Endothelial cell of umbilical vein (primary cell): ENCODE measurements at regions not wholly inside any gene's neighbourhood (a gene's known extent, or its start where the extent isn't known, plus 50 kb on each side); places are given as distances from the start of the nearest gene placed in this dataset.

Experiments used
- BruUV-seq: library from RNA; stranded (reverse); fragments of 400-500 nt; replicated peaks from 2 replicates; lab custom pipeline; 2021; lab: Mats Ljungman, UMichigan
- CTCF ChIA-PET: fragments of 300-600, 350-600 bp; sonication (Branson Sonifier 250); formaldehyde crosslinking; loops from one replicate; lab custom pipeline; 2021; ENCODE audit warnings: antibody characterized with exemption, inconsistent platforms; lab: Charles Lee
- POLR2A ChIA-PET: fragments of 300-600, 350-600 bp; sonication (Branson Sonifier 250); formaldehyde crosslinking; loops from one replicate; lab custom pipeline; 2021; ENCODE audit warnings: antibody characterized with exemption, inconsistent platforms; lab: Charles Lee
- DNase-seq: peaks from one replicate; pipeline ENCODE4 v3.0.0-alpha.2; 2011; ENCODE audit warnings: low read depth, low spot score
- FAIRE-seq: peaks from 2 replicates; lab custom pipeline; 2011; peaks lifted over from hg19 to GRCh38; lab: Jason Lieb, UNC
- H2AFZ ChIP-seq: 2 replicates; pipeline ENCODE4 v1.6.0; 2012; ENCODE audit warnings: low read depth, low read length, control low read depth, inconsistent platforms
- H3K27ac ChIP-seq: 2 replicates; pipeline ENCODE4 v1.5.1; 2011; ENCODE audit warnings: low read depth, mild to moderate bottlenecking, control low read depth, low read length, moderate library complexity; ENCODE audit not compliant: insufficient read depth
- H3K27me3 ChIP-seq, 2 experiments: 2 replicates each; pipeline versions ENCODE4 v1.6.0 to v1.6.1; 2011; ENCODE audit warnings: low read length in 2 of 2, mixed read lengths in 1 of 2; ENCODE audit not compliant: control insufficient read depth in 2 of 2, insufficient read depth in 2 of 2
- H3K36me3 ChIP-seq, 2 experiments: 2 replicates in 1 of 2; 3 replicates in 1 of 2; pipeline ENCODE4 v1.5.1; 2011; ENCODE audit warnings: low read length in 2 of 2, mild to moderate bottlenecking in 1 of 2, moderate library complexity in 1 of 2; ENCODE audit not compliant: control insufficient read depth in 2 of 2, insufficient read depth in 2 of 2; ENCODE audit errors: extremely low read depth in 1 of 2
- H3K4me1 ChIP-seq: 3 replicates; pipeline ENCODE4 v1.5.1; 2011; ENCODE audit warnings: mild to moderate bottlenecking, low read length; ENCODE audit not compliant: control insufficient read depth, insufficient read depth; ENCODE audit errors: extremely low read depth
- H3K4me2 ChIP-seq: 2 replicates; pipeline ENCODE4 v1.6.1; 2011; ENCODE audit warnings: low read length, control low read depth, mixed read lengths; ENCODE audit not compliant: insufficient read depth
- H3K4me3 ChIP-seq, 3 experiments: fragments of 200-600 bp in 1 of 3; sonication (generic), shearing (Covaris generic) in 1 of 3; replicated peaks in 1 of 3; 2 replicates each; pipeline ENCODE4 v1.5.1; 2011 to 2016; ENCODE audit warnings: control low read depth in 3 of 3, low read length in 3 of 3, mild to moderate bottlenecking in 2 of 3, inconsistent platforms in 1 of 3, low read depth in 1 of 3, moderate library complexity in 1 of 3; ENCODE audit not compliant: insufficient read depth in 1 of 3
- H3K79me2 ChIP-seq: 2 replicates; pipeline ENCODE4 v1.6.0; 2012; ENCODE audit warnings: low read length, inconsistent platforms; ENCODE audit not compliant: control insufficient read depth, insufficient read depth
- H3K9ac ChIP-seq: replicated peaks from 2 replicates; pipeline ENCODE3; 2011; ENCODE audit warnings: low read length, control low read depth; ENCODE audit not compliant: insufficient read depth; ENCODE audit errors: extremely low read depth
- H3K9me1 ChIP-seq: replicated peaks from 3 replicates; pipeline ENCODE4 v1.6.0; 2011; ENCODE audit warnings: mild to moderate bottlenecking, low read length; ENCODE audit not compliant: control insufficient read depth, insufficient read depth; ENCODE audit errors: extremely low read depth
- H3K9me3 ChIP-seq: replicated peaks from 2 replicates; pipeline ENCODE4 v1.5.1; 2012; ENCODE audit warnings: low read length, inconsistent platforms; ENCODE audit not compliant: control insufficient read depth, insufficient read depth
- H4K20me1 ChIP-seq: replicated peaks from 2 replicates; pipeline ENCODE3; 2011; ENCODE audit warnings: mild to moderate bottlenecking, low read length; ENCODE audit not compliant: control insufficient read depth, insufficient read depth; ENCODE audit errors: extremely low read depth
- CTCF ChIP-seq, 2 donors: IDR thresholded peaks; 1 replicate in 1 of 2; 2 replicates in 1 of 2; pipeline ENCODE4 v1.5.1; 2011; ENCODE audit warnings: low read length in 2 of 2, mild to moderate bottlenecking in 2 of 2, moderate library complexity in 2 of 2, control low read depth in 1 of 2, inconsistent platforms in 1 of 2, low read depth in 1 of 2; ENCODE audit not compliant: insufficient read depth in 1 of 2; ENCODE audit errors: extremely low read depth in 1 of 2
- EZH2 ChIP-seq: IDR thresholded peaks from 2 replicates; pipeline ENCODE4 v1.6.1; 2012; ENCODE audit warnings: borderline replicate concordance, low read depth, mild to moderate bottlenecking, moderate library complexity, low read length, inconsistent platforms; ENCODE audit not compliant: severe bottlenecking
- FOS ChIP-seq: IDR thresholded peaks from 2 replicates; pipeline ENCODE4 v1.6.1; 2011; ENCODE audit warnings: mild to moderate bottlenecking, low read length, moderate library complexity, borderline replicate concordance; ENCODE audit not compliant: insufficient read depth
- GATA2 ChIP-seq: IDR thresholded peaks from 2 replicates; pipeline ENCODE4 v1.7.0; 2011; ENCODE audit warnings: low read depth, mild to moderate bottlenecking, moderate library complexity, mixed read lengths, low read length; ENCODE audit not compliant: insufficient read length, insufficient read depth
- JUN ChIP-seq: IDR thresholded peaks from 2 replicates; pipeline ENCODE4 v1.6.1; 2011; ENCODE audit warnings: borderline replicate concordance, low read depth; ENCODE audit not compliant: insufficient read length, insufficient read depth
- MAX ChIP-seq: IDR thresholded peaks from 2 replicates; pipeline ENCODE4 v1.6.1; 2011; ENCODE audit not compliant: insufficient read depth, insufficient read length
- MYC ChIP-seq: IDR thresholded peaks from one replicate; pipeline ENCODE4 v1.6.1; 2011; ENCODE audit warnings: mild to moderate bottlenecking, low read depth, low read length
- POLR2A ChIP-seq: IDR thresholded peaks from 2 replicates; pipeline ENCODE4 v1.6.1; 2012; ENCODE audit warnings: low read depth, mild to moderate bottlenecking, control low read depth, low read length
- POLR2AphosphoS5 ChIP-seq: IDR thresholded peaks from 2 replicates; pipeline ENCODE4 v1.6.1; 2012; ENCODE audit warnings: low read depth, mild to moderate bottlenecking, control low read depth, low read length, moderate library complexity; ENCODE audit not compliant: insufficient read depth
- dilution Hi-C: fragments of 300-500 bp; cut with MboI; formaldehyde crosslinking; loops from one replicate; pipeline ENCODE4 v1.15.0; 2019; ENCODE audit warnings: low sequenced_read_pairs; ENCODE audit not compliant: extremely low pct_ligation_motif_present
- intact Hi-C: fragments of 100-400 bp; cut with micrococcal nuclease; formaldehyde crosslinking; loops from one replicate; pipeline ENCODE4 v1.10.0; 2022

- H3K9ac ChIP-seq, result no peak overlapping the region
- DNase-seq (no peak), FAIRE-seq (no peak)
- BruUV-seq, result no TSS peak
- no peak overlapping the region for H2AFZ ChIP-seq
- H3K27ac ChIP-seq, result no peak overlapping the region
- TF ChIP-seq MYC (no peak), POLR2A (no peak), POLR2AphosphoS5 (no peak), JUN (no peak), FOS (no peak), MAX (no peak), EZH2 (no peak), CTCF (IDR thresholded peaks at IDR 0.05; ENCODE audit: extremely low read depth in 1 of 2, insufficient read depth in 1 of 2, low read depth in 1 of 2, low read length in 2 of 2) (no peak), GATA2 (no peak)
- no peaks in the 10 kb centered on the region for H3K27me3 ChIP-seq
- H3K9me1 ChIP-seq, result no peaks in the 10 kb centered on the region
- dilution Hi-C loops, result no loop called here
- H3K9me3 ChIP-seq, result no peaks in the 10 kb centered on the region
- CTCF ChIA-PET, result no interaction called here
- H4K20me1 ChIP-seq, result no peaks in the 10 kb centered on the region
- H3K4me3 ChIP-seq, result no peak overlapping the region
- H3K79me2 ChIP-seq, result no peaks in the 10 kb centered on the region
- H3K36me3 ChIP-seq, result no peaks in the 10 kb centered on the region
- H3K4me2 ChIP-seq, result no peak overlapping the region
- no peaks in the 10 kb centered on the region for H3K4me1 ChIP-seq
- POLR2A ChIA-PET, result no interaction called here
- intact Hi-C loops, result no loop called here
Observed at GRCh38 chr6:82622461-82622860, 258.8 kb downstream of the TPBG start.
